GM21737 (cell line): ENCODE measurements at regions not wholly inside any gene's neighbourhood (a gene's known extent, or its start where the extent isn't known, plus 50 kb on each side); places are given as distances from the start of the nearest gene placed in this dataset.
"Not testable (repeated sequence)": the region's sequence is repeated elsewhere in the genome, so short reads cannot be mapped to it uniquely, and the experiment has no call there.

Experiments used
- ATAC-seq: cut with Tn5 transposase; IDR thresholded peaks from one replicate; pipeline ENCODE4 v1.9.1; 2021; ENCODE audit warnings: mild to moderate bottlenecking, moderate library complexity; ENCODE audit not compliant: unreplicated experiment

DNA sequence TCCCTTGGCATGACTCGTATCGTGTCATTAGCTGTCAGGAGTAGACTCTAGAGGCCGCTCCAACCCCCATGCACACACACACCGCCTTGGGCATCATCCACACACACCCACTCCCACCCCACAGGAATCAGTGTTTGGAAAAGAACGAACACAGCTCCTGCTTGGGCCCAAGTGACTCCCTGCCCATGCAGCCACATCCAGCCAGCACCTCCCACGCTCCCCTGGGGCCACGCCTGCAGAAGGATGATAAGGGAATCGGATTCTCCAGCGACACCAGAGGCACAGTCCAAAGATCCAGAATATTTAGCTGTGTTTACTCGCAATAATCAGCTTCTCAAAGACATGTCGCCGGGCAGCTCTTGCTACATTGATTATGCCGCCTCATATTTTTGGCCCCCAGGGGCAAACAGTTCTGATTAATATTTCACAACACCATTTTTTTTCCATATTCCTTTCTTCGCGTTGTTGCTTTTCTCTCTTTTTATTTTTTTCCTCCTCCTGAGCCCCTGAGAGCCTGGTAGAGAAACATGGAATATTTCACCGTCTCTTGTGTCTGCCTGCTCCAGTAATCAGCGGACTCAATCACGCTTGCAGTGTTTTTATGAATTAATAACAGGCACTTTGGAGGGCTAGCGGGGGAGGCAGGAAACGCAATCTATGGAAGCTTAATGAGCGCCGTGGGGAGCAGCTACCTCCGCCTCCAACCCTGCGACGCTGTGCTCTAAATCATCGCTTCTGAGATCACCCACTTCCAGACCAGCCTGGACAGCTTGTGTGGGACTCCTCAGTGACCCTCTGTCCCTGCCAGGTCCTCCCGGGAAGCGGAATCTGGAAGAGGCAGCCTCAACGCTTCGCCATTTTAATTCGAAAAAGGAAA, 221.4 kb downstream of the TLE3 start:
- ATAC-seq = no peak

GRCh38 chr15:69879963-69880362, 217.8 kb downstream of the TLE3 start:
- not testable (repeated sequence) for ATAC-seq

GRCh38 chr15:69880571-69881301, 217.0 kb downstream of the TLE3 start:
- no peak for ATAC-seq

DNA sequence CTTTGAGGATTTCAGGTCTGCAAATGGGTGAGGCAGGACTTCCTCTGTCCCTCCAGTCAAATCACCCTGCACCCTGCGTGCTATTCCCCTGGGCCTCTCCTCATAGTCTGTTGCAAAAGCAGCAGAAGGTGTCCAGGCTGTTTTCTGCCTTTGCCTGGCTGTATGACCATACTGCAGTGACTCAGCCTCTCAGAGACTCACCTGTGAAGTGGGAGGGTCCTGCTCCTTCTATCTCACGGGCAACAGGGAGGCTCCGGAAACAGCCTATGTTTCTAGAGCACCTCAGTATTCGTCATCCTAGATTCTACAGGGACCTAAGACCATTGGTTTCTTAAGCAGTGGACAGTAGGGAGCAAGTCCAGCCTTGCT, 216.4 kb downstream of the TLE3 start:
- peak; percentile 39 for ATAC-seq

DNA sequence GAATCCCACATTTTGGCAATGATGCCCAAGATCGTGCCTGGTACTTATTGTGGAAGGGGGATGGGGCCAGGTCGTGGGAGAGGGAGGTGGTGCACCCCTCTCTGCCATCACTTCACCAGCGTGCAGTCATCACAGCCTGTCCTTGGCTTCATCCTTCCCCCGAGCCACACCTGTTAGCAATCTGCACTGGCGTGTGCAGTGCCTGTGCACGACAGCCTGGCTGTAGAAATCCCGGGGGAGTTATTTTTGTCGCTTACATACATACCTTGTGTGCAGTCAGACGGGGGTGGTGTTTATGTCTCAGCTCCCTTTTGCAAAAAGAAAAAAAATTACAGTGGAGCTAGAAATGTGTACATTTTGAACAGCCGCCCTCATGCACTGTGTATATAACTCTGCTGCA, 216.0 kb downstream of the TLE3 start:
- peak; percentile 84 for ATAC-seq

DNA sequence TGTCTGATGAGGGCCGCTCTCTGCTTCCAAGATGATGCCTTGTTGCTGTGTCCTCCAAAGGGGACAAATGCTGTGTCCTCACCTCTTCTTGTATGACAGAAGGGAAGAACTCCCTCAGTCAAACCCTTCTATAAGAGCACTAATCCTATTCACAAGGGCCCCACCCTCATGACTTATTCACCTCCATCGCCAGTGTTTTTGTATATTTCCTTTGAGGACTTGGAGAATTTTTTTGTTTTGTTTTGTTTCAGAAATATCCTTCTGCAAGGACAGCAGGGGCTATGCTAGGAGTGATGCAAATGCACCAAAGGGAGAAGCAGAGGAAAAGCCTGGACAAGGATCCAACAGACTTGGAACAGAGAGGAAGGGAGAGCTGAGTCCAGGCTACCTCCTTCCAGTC, 214.4 kb downstream of the TLE3 start:
- ATAC-seq = no peak

- no peak for ATAC-seq
These were observed 212.4 kb downstream of the TLE3 start for GRCh38 chr15:69885173-69885955.

GRCh38 chr15:69887009-69887408, 210.7 kb downstream of the TLE3 start:
- no peak for ATAC-seq

GRCh38 chr15:69887553-69887952, 210.2 kb downstream of the TLE3 start:
- no peak for ATAC-seq

DNA sequence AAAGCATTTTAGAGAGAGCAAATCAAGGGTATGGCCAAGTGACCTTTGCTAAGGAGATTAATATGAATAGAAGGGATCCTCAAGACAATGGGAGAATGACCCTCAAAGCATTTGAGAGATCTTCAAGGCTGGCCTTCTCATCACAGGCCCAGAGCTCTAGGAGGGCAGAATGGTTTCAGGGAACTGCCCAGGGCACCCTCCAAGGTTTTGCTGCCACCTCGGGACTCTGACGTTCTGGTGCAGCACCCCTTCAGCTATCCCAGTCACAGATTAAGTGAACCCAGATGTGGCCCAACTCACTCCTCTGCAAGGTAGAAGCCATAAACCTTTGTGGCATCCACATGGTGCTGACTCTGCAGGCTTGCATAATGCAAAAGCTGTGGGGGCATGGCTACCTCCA, 209.3 kb downstream of the TLE3 start:
- no peak for ATAC-seq

- ATAC-seq = no peak
These were observed 206.6 kb downstream of the TLE3 start for GRCh38 chr15:69891070-69891536.

DNA sequence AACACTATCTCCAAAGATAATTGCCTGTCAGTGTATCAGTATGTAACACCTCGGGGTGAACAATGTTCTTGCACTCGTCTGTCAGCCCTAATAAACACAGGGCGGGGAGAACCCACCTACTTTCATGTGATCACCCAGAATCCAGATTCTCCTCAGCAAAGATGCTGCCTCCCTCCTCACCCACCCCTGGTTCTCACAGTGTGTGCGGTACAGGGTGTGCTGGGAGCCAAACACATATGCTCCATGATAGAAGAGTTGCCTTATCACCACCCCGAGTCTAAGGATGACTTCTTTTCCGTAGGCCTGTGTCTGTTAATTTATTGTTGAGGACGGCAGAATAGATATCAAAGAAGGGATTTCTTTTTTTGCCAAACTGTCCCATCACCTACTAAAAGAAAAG, 206.1 kb downstream of the TLE3 start:
- no peak for ATAC-seq

DNA sequence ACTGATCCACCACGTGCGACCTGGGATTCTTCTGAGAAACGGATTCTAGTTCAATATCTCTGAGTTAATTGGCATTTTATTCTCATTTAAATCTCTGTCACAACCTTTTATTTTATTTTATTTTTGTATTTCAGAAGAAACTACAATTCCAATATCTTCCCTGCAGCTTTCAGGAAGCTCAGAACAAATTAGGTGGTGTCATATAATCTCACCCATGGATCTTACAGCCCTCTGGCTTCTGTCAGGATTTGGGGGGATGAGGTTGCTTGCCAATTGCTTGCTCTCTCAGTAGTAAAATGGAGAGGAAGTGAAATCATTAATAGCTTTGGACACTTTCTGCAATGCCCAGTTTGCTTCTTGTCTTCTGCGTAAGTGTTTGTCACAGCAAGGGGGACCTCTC, 205.4 kb downstream of the TLE3 start:
- ATAC-seq = no peak

- ATAC-seq = no peak
These were observed 204.6 kb downstream of the TLE3 start for GRCh38 chr15:69893086-69893485.

DNA sequence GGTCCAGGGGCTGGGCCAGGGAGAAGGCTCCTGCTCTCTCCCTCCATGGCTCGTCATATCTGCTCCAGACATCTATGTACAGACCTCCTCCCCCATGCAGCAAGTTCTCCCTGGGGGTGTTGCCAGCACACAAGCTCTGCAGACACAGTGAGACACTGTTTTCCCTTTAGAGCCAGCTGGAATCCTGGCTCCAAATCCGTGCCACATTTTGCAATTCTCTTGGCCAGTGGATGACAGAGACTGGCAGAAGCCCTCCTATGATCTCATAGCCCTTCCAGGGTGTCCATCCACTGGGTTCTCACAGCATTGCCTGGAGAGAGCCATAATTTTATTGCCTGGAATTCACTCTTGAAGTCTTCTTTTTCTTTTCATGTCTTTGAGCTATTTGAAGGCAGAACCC, 203.9 kb downstream of the TLE3 start:
- ATAC-seq = no peak

DNA sequence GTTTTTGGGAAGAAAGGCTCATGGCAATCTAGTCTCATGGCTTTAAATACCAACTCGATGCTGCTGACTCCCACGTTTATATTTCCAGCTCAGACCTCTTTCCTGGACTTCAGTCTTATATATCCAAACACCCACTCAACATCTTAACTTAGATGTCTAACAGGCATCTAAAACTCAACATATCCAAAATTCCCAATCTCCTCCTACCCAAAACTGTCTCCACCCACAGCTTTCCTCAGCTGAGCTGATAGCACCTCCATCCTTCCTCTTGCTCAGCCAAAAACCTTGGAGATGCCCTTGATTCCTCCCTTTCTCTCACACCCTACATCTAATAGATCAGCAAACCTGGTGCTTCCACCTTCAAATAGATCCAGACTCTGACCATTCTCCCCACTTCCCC, 202.5 kb downstream of the TLE3 start:
- no peak for ATAC-seq

DNA sequence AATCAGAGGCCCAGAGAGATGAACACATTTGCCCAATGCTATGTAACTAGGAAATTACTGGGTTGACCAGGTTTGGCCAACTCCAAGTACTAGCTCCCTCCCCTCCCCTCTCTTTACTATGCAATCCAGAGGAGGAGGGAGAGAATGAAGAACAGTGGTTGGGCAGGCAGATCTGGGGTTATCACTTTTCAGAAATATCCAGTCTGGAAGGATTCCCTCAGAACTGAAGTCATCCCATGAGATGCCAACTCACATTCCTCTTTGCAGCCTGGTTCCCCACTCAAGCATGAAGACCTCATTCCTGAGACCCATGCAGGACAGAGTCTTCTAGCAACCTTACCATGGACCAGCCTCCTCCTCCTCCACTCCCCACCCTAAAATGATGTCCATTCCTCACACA, 201.1 kb downstream of the TLE3 start:
- ATAC-seq = no peak

- ATAC-seq = no peak
These were observed 200.7 kb downstream of the TLE3 start for GRCh38 chr15:69897061-69897460.

- ATAC-seq = no peak
These were observed 200.1 kb downstream of the TLE3 start for GRCh38 chr15:69897471-69898237.

DNA sequence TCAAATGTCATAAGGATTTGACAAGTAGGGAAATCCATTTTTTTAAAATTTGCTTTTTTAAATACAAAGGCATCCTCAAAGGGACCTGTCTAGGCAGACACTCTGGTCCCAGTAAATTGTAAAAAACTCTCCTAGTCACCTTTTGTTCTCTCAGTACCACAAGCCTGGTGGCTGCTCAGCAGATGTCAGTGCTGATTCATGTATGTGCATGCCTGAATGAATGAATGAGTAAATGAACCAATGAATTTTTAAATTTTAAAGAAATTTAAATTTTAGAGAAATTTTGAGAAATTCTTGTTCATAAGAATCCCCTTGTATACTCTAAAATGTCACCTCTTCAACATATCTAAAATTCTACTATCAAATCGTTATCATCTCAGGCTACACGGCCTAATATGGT, 199.5 kb downstream of the TLE3 start:
- ATAC-seq = no peak
